NCI-H128 (cell line): ENCODE measurements at regions not wholly inside any gene's neighbourhood (a gene's known extent, or its start where the extent isn't known, plus 50 kb on each side); places are given as distances from the start of the nearest gene placed in this dataset.
"Not testable (repeated sequence)": the region's sequence is repeated elsewhere in the genome, so short reads cannot be mapped to it uniquely, and the experiment has no call there.

Experiments
- DNase-seq: peaks from one replicate; lab custom pipeline; 2025; ENCODE audit not compliant: unreplicated experiment; lab: John Stamatoyannopoulos, UW

DNA sequence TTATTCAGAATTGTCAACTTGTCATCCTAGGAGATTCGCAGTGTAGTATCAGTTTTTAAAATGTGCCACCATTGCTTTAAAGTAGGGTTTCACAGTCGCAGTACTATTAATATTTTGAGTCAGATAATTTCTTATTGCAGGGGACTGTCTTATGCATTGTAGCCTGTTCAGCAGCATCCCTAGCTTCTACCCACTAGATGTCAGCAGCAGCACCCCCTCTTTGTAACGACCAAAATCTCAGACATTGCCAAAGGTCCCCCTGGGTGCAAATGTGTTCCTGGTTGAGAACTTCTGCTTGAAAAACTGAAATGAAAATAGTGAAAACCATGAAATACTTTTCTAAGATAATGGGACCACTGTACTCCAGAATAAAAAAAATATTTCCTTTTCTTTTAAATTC lies 474.8 kb downstream of the CNTN3 start:
- DNase-seq, result no peak

DNA sequence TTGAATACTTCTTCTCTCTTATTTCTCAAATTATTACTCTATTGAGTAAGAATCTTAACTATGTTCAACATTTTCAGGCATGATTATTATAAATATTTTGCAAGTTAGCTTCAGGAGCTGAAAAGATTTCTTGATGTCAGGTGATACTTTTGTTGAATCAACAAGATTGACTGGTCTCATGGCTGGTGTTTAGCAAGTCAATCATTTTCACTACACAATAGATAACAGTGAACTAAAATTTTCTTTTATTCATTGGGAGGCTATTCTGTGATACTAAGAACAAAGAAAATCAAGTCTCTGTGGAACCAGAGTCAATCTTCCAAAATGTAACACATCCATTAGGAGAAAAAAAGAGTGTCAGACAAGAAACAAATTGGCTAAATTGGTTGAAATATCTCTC lies 476.7 kb downstream of the CNTN3 start:
- no peak for DNase-seq

- no peak for DNase-seq
Measured at GRCh38 chr3:74135808-74136207, 478.7 kb downstream of the CNTN3 start.

- no peak for DNase-seq
Measured at GRCh38 chr3:74134831-74135230, 479.6 kb downstream of the CNTN3 start.

DNA sequence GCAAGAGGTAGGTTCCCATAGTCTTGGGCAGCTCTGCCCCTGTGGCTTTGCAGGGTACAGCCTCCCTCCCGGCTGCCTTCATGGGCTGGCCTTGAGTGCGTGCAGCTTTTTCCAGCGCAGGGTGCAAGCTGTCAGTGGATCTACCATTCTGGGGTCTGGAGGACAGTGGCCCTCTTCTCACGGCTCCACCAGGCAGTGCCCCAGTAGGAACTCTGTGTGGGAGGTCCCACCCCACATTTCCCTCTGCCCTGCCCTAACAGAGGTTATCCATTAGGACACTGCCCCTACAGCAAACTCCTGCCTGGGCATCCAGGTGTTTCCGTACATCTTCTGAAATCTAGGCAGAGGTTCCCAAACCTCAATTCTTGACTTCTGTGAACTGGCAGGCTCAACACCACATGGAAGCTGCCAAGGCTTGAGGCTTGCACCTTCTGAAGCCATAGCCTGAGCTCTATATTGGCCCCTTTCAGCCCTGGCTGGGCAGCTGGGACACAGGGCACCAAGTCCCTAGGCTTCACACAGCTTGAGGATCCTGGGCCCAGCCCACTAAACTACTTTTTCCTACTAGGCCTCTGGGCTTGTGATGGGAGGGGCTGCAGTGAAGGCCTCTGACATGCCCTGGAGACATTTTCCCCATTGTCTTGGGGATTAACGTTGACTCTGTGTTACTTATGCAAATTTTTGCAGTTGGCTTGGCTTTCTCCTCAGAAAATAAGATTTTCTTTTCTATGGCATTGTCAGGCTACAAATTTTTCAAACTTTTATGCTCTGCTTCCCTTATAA lies 482.7 kb downstream of the CNTN3 start:
- DNase-seq, result not testable (repeated sequence)

DNA sequence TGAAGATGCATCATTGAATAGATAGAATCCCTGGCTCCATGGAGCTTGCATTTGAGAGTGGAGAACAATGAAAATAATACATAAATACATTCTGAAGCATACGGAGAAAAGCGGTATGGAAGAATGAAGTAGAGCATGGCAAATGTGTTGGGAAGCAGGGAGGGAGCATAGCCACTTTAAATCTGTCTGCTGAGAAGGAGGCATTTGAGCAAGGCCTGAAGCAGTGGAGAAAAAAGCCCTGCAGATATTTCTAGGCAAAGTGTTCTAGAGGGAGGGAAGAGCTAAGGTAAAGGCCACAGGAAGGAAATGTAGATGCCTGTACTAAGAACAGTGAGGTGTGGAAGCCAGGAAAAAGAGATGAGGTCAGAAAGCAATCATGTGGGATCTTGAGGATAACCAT lies 484.8 kb downstream of the CNTN3 start:
- no peak for DNase-seq

DNA sequence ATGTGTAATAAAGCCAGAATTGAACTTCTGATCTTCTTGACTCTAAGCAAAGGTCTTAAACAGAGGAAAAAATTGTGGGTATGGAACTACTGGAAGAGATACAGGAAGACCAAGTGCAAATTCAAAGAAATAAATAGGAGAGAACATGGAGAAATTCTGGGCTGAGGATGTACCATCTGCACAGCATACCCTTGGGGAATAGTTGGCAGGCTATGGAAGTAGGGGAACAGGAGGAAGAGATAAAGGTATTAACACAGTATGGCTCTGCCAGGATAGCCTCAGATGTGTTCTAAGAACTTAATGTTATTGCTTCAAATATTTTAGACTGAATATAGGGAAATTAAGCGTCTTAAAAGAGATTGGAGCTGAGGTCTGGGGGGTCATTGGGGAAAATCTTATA lies 485.4 kb downstream of the CNTN3 start:
- DNase-seq, result no peak

- DNase-seq, result no peak
Measured at GRCh38 chr3:74127256-74127655, 487.2 kb downstream of the CNTN3 start.

DNA sequence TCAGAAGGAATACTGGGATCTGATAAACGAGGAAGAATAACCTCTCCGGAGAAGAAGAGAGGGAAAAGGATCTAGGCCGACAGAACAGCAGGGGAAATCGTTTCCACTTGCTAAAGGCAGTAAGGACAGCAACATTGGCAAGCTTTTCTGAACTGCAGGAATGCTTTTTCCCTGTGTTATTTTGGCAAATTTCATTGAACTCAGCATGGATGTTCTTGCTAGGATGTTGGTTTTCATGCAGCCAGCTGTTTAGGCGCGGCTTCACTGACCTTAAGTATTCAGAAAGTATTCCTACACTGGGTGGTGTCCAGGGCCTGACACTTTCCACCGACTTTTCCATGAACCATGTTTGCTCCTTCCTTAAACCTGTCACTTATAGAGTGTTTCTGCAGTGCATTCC lies 489.7 kb downstream of the CNTN3 start:
- no peak for DNase-seq

- no peak for DNase-seq
Measured at GRCh38 chr3:74122281-74122680, 492.2 kb downstream of the CNTN3 start.

GRCh38 chr3:74121761-74122160 lies 492.7 kb downstream of the CNTN3 start:
- DNase-seq, result no peak

- no peak for DNase-seq
Measured at GRCh38 chr3:74119221-74119620, 494.5 kb upstream of the PDZRN3 start.

DNA sequence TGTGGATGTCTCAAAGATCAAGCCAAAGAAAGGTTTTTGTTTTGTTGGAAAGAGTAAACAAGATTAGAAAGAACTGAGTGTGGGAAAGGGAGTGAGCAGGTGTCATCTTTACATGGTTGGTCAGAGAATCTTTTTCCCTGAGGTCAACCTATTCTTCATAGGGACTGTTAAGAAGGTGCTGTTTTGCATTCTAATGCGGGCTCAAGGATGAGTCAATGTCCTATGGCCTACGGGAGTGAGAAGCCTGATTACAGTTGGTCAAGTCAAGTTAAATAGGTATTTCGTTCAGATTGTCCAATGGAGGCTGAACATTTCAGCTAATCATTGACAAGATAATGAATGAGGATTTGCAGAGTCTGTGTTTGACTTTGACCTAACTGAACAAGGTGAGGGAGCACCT lies 491.2 kb upstream of the PDZRN3 start:
- DNase-seq, result no peak

DNA sequence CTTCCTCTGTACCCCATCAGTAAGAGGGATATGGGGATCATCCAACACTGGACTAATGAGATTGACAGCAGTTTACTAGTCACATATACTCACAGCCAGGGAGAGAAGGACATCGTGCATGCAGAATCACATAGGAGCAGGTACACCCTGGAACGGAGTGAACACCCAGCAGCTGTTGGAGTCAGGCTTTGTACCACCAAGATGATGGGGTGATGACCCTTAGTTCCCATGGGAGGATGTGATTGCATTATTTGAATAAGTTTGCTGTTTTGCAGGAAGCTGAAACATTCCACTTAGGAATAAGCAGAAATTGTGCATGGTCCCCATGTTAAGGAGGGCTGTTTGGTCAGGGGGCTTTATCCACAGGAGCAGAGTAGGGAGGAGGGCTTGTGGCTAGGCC lies 482.7 kb upstream of the PDZRN3 start:
- no peak for DNase-seq

DNA sequence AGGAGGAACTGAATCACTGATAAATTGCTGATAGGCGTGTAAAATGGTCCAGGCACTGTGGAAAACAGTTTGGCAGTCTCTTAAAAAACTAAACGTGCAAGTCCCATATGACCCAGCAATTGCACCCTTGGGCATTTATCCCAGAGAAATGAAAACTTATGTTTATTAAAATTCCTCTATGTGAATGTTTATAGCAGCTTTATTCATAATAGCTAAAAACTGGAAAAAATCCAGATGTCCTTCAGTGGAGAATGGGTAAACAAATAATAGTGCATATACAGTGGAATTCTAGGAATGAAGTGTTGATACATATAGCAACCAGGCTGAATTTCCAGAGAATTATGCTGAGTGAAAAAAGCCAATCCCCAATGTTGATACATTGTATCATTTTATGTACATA lies 482.2 kb upstream of the PDZRN3 start:
- DNase-seq, result no peak

DNA sequence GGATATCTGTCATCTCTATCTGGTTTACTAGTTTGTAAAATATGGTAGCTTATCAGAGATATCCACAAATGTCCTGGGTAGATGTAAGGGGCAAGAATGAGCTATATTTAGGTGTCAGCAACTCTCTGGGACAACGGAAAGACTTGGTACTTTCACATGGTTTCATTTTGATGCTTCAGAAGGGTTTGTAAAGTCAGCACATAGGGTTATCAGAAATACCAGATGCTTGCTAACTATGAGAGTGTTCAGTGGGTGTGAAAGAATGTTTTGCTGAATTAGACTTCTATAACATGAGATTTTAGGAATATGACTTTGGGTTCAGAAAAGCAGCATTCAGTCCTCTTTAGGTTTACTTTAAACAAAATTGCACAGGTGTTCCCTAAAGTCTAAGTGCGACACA lies 466.5 kb upstream of the PDZRN3 start:
- no peak for DNase-seq

GRCh38 chr3:74089814-74090213 lies 465.1 kb upstream of the PDZRN3 start:
- no peak for DNase-seq

DNA sequence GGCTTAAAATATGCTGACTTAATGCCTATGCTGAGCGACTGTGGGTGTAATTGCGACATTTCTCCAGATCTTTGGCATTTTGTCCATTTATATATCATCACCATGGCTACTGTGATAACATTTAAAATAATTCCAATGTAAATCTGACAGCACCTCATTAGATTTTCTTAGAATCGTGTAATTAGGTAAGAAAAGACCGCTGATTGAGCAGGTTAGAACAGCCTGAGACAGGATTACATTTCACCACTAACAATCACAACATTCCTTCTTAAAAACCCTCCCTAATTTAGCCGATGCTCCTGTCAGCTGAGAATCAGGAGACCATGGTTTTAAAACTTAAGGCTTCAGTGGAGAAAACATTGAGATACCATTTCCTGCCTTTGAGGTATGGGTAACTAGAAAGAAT lies 455.3 kb upstream of the PDZRN3 start:
- no peak for DNase-seq

- no peak for DNase-seq
Measured at GRCh38 chr3:74075241-74075640, 450.5 kb upstream of the PDZRN3 start.

DNA sequence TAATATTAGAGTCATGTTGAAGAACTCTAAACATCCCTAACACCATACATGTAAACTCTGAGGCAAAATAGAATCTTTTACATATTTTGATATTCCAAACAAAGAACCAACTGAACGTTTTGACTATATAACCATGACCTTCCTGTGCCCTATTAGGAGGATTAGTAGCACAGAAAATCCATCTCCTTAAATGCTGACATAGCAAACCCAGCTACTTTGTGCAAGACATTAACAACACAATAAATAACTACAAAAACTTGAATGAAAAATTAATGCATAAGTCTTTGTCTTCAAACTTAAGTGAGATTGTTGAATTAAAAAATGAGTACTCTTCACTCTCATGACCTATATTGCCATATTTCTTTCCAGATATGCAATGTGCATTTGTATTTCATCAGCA lies 450.0 kb upstream of the PDZRN3 start:
- no peak for DNase-seq

- DNase-seq, result no peak
Measured at GRCh38 chr3:74067296-74067695, 442.6 kb upstream of the PDZRN3 start.

GRCh38 chr3:74066456-74066855 lies 441.7 kb upstream of the PDZRN3 start:
- no peak for DNase-seq

GRCh38 chr3:74059923-74060600 lies 435.3 kb upstream of the PDZRN3 start:
- no peak for DNase-seq
